ENCODE measurements at regions not wholly inside any gene's neighbourhood (a gene's known extent, or its start where the extent isn't known, plus 50 kb on each side); places are given as distances from the start of the nearest gene placed in this dataset.
"Not testable (repeated sequence)": the region's sequence is repeated elsewhere in the genome, so short reads cannot be mapped to it uniquely, and the experiment has no call there.

- no peak for DNase-seq
These were observed 187.8 kb upstream of the NR3C2 start for GRCh38 chr4:148630051-148630450.

DNA sequence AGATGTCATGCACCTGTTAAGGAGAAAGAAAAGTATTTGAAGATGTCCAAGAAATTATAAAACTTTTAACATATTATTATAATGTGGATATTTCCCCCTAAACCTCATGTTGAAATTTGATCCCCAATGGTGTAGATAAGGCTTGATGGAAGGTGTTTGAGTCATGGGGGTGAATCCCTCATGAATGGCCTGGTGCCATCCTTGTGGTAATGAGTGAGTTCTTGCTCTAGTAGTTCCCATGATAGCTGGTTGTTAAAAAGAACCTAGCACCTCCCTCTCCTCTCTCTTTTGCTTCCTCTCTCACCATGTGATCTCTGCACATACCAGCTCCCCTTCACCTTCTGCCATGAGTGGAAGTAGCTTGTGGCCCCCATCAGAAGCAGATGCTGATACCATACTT, 176.6 kb upstream of the NR3C2 start:
- DNase-seq = no peak

DNA sequence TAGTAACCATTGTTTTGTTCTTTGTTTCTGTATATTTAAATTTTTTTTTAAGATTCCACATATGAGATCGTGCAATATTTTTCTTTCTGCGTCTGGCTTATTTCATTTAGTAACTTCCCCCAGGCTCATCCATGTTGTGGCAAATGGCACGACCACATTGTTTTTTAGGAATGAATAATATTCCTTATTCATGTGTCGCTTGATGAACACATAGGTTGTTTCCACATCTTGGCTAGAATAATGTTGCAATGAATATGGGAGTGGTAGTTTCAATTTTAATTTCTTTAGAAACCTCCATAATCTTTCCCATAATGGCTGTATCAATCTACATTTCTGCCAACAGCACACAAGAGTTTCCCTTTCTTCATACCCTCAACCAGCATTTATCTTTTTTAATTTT, 166.8 kb upstream of the NR3C2 start:
- no peak for DNase-seq

DNA sequence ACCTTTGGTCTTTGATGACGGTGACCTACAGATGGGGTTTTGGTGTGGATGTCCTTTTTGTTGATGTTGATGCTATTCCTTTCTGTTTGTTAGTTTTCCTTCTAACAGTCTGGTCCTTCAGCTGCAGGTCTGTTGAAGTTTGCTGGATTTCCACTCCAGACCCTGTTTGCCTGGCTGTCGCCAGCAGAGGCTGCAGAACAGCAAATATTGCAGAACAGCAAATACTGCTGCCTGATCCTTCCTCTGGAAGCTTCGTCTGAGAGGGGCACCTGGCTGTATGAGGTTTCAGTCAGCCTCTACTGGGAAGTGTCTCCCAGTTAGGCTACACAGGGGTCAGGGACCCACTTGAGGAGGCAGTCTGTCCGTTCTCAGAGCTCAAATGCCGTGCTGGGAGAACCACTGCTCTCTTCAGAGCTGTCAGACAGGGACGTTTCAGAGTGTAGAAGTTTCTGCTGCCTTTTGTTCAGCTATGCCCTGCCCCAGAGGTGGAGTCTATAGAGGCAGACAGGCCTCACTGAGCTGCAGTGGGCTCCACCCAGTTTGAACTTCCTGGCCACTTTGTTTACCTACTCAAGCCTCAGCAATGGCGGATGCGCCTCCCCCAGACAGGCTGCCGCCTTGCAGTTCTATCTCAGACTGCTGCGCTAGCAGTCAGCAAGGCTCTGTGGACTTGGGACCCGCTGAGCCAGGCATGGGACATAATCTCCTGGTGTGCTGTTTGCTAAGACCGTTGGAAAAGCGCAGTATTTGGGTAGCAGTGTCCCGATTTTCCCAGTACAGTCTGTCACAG, 156.4 kb upstream of the NR3C2 start:
- not testable (repeated sequence) for DNase-seq

DNA sequence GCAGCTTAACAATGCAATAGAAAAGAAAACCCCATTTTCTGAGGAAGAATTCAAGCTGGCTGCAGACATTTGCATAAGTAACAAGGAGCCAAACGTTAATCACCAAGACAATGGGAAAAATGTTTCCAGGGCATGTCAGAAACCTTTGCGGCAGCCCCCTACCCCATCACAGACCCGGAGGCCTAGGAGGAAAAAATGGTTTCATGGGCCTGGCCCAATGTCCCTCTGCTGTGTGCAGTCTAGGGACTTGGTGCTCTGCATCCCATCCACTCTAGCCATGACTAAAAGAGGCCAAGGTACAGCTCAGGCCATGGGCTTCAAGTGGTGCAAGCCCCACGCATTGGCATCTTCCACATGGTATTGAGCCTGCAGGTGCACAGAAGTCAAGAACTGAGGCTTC, 147.0 kb upstream of the NR3C2 start:
- DNase-seq = no peak

DNA sequence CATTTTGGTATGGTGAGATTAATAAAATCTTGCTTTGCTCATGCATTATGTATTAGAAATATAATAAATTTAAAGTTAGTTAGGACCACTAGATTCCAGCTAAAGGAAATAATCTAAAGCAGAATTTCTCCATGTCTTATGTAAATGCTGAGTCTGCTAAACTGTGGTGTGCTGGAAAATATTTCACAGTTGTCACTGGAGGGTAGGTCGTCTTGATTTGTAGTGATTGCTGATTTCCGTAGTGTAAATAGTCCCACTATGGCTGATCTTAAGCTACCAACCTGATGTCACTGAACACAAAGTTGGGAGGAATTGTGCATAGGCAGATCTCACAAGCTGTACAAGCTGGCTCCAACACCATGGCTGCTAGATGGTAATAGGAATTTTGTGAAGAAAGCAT, 133.4 kb upstream of the NR3C2 start:
- DNase-seq = no peak

- DNase-seq = no peak
These were observed 132.7 kb upstream of the NR3C2 start for GRCh38 chr4:148574911-148575310.

GRCh38 chr4:148574502-148574901, 132.3 kb upstream of the NR3C2 start:
- no peak for DNase-seq

GRCh38 chr4:148574066-148574465, 131.9 kb upstream of the NR3C2 start:
- no peak for DNase-seq

DNA sequence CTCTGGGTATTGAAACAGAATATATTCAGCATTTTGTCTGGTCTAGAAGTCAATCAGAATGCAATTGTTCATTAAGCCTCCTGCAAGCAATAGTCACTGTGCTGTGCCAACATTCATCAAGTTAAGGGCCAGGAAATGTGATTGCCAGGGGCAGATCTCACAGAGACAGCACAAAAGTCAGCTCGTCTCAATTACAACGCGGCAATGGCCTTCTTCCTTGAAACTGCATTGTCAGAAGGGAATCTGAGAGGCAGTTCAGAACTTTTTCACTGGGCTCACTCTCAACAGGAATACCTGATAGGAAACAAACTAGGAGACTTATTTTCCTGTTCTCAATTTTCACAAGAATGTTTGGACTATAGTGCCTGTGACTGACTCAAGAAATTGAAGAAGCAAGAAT, 131.1 kb upstream of the NR3C2 start:
- no peak for DNase-seq

DNA sequence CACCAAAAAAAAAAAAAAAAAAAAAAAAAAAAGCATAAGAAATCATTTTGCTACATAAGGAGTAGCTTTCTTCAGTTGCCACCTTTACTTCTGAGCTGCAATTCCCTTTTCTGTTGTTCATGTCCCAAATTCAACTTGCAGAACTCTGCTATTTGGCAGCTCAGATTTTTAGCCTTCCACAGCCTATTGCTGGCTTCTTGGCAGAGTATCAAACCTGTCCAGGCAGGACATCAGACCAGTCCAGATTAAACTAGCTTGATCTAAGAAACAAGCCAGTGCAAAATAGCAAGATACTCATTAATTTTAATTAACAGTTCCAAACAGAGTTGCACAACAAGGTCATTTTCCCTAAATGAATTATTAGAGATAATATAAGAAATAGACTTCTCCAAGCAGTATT, 123.6 kb upstream of the NR3C2 start:
- no peak for DNase-seq

- DNase-seq = no peak
These were observed 121.5 kb upstream of the NR3C2 start for GRCh38 chr4:148563684-148564083.

GRCh38 chr4:148561467-148561866, 119.3 kb upstream of the NR3C2 start:
- no peak for DNase-seq

DNA sequence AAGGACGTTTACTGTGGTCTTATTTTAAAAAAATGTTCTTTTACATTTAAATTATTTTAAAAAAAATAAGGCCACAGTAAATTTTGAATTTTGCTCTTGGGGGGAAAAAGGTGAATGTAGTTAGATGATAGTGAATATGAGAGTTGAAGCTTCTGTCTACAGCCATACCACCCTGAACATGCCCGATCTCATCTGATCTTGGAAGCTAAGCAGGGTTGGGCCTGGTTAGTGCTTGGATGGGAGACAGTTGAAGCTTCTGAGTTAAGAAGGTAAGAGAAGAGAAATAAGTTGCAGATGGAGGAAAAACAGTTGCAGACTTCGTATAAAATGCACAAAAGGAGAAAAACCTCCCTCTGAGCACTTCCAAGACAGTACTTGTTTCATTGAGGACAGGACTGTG, 115.6 kb upstream of the NR3C2 start:
- no peak for DNase-seq

DNA sequence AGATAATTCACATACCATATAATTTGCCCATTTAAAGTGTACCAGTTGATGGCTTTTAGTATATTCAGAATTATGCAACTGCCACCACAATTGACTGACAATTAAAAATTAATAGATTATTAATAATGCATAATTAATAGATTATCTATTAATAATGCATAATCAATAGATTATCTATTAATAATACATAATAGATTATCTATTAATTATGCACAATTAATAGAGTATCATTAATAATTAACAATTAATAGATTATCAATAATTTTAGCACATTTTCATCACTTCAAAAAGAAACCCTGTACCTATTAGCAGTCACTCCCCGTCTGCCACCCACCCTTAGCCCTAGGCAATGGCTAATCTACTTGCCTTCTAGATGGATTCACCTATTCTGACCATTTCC, 108.6 kb upstream of the NR3C2 start:
- no peak for DNase-seq

GRCh38 chr4:148542922-148543623, 100.9 kb upstream of the NR3C2 start:
- no peak for DNase-seq

DNA sequence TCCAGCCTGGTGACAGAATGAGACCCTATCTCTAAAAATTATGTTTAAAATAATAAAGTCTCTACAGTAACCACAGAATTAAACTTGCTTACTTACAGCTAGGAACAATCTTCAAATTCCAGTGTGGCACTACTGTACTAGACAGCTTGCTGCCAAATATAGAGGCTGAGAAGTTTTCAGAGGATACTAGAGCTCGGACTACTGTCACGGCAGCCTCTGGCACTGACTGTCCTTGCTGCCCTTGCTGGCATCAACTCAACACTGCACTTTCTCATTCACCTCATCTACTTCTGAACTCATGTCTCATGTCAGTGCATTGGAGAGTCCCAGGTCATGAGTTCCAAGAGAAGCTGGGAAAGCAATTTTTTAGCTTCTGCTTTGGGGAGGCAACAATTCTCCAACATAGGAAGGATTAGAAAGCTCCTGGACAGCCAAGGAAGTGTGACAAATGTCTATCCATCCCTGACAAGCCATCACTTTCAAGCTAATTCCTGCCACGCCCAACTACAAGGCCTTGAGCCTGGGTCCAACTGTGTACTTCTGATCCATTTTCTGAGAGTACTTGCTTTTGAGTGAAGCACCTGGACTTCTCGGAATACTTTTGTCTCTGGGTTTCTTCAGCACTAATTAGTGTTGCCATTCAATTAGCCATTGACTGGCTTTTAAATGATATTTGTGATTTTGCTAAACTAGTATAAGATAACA, 98.6 kb upstream of the NR3C2 start:
- DNase-seq = no peak

GRCh38 chr4:148539387-148539786, 97.2 kb upstream of the NR3C2 start:
- DNase-seq = no peak

DNA sequence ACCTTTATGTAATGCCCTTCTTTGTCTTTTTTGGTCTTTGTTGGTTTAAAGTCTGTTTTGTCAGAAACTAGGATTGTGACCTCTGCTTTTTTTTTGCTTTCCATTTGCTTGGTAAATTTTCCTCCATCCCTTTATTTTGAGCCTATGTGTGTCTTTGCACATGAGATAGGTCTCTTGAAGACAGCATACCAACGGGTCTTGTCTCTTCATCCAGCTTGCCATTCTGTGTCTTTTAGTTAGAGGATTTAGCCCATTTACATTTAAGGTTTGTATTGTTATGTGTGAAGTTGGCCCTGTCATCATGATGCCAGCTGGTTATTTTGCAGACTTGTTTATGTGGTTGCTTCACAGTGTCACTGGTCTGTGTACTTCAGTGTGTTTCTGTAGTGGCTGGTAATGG, 91.6 kb upstream of the NR3C2 start:
- DNase-seq = not testable (repeated sequence)

- no peak for DNase-seq
These were observed 87.9 kb upstream of the NR3C2 start for GRCh38 chr4:148530114-148530513.

- no peak for DNase-seq
These were observed 85.4 kb upstream of the NR3C2 start for GRCh38 chr4:148527571-148527970.

DNA sequence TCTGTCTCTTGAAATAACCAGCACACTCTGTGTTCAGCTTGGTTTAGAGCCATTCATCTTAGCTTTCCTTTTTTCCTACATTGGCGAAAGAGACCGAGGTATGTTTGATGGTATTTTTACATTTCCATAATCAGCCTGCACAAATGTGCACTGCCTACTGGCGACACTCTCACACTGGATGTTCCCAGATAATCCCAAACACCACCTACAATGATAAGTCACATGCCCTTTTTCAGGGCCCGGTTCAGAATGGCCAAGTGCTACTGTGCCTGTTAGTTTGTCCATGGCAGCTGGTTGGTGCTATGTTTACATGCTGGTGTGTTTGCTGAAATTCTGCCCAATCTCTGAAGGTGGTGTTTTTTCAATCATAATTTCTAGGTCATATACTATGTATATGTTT, 80.8 kb upstream of the NR3C2 start:
- DNase-seq = no peak

DNA sequence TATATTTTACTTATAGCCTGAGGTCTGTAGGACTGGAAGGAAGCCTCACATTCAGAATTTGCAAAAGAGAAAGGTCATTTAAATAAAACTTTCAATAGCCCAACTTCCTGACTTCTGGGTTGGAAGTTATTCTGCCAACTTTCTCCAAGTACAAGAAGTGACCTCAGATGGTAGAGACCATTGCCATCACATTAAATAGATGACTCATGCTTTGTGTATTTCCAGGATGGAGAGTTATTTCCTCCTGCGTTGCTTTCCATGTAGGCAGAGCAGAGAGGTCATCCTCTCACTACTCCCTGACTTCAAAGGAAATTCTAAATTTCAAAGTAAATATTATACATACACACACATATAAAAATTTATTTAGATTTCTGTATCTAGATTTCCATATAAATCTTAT, 73.0 kb upstream of the NR3C2 start:
- DNase-seq = no peak

DNA sequence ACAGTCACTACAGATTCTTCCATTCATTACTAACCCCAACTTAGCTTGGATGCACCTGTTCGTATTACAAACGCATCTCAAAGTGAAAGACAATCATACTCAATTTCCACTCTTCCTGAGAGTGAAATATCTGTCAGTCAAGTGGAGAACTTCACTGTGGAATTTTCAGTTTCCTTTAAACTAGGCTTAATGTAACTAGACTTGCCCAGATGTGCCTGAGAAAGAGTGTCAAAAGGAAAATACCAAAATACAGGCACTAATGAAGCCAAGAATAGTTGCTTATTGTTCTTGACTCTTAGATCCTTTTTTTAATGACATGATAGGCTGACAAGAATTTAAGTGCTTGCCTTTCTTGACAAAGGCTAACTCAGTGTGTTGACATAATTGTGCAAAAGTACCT, 72.4 kb upstream of the NR3C2 start:
- no peak for DNase-seq

All from CD4-positive, alpha-beta T cell treated with Interleukin-15 for 1 hour (primary cell).